ENCODE measurements at regions not wholly inside any gene's neighbourhood (a gene's known extent, or its start where the extent isn't known, plus 50 kb on each side); places are given as distances from the start of the nearest gene placed in this dataset.

DNA sequence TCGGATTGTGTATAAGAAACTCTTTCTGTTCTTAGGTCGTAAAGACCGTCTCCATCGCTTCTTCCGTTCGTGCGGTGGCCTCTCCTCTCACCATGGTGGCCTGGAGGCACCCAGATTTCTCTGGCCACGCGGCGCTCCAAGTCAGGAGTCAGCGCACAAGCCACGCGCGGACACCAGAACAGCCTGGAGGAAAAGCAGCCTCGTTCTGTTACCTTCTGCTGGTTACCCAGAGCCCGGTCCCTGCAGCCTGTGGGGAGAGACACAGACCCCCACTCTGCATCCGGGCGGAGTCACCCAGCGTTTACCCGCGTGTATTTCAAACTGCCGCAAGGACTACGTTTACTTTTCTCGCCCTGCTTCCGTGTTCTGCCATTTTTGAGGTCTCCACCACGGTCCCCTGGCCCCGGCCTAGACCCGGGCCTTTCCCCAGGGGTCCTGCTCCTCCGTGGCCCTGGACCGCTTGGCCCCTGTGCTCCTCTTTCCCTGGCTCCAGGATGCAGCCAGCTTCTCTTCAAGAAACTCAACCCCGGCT, 776.1 kb downstream of the BRD1 start:
- H3K4me3 ChIP-seq (replicated peaks; ENCODE audit: low read depth, low read length) = no peak overlapping the region
- no peaks in the 10 kb centered on the region for H3K36me3 ChIP-seq (ENCODE audit: control insufficient read depth, insufficient read depth, low read length)
- DNase-seq (ENCODE audit: extremely low read depth, insufficient read length) = no peak
- H3K27me3 ChIP-seq (replicated peaks; ENCODE audit: control insufficient read depth, insufficient read depth, low read length) = no peaks in the 10 kb centered on the region
- TF ChIP-seq, protein P1, sequence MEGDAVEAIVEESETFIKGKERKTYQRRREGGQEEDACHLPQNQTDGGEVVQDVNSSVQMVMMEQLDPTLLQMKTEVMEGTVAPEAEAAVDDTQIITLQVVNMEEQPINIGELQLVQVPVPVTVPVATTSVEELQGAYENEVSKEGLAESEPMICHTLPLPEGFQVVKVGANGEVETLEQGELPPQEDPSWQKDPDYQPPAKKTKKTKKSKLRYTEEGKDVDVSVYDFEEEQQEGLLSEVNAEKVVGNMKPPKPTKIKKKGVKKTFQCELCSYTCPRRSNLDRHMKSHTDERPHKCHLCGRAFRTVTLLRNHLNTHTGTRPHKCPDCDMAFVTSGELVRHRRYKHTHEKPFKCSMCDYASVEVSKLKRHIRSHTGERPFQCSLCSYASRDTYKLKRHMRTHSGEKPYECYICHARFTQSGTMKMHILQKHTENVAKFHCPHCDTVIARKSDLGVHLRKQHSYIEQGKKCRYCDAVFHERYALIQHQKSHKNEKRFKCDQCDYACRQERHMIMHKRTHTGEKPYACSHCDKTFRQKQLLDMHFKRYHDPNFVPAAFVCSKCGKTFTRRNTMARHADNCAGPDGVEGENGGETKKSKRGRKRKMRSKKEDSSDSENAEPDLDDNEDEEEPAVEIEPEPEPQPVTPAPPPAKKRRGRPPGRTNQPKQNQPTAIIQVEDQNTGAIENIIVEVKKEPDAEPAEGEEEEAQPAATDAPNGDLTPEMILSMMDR (IDR thresholded peaks at IDR 0.05; ENCODE audit: insufficient read depth, low read length, poor library complexity, severe bottlenecking) = no peak

DNA sequence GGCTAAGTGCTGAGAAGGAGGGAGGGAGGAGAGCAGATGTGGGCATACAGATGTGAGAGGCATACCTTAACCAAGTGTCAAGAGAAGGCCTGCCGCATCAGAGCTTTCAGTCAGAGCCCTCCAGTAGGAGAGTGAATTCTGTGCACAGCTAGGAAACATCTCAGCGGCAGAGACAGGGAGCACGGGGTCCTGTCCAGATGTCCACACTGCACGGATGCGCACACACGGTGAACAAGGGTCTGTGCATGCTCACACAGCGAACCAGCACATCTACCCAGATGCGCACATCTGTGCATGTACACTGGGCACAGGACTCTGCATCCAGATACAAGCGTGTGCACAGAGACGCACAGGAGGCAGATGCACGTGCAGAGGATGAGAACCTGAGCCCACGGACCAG, 778.0 kb downstream of the BRD1 start:
- Histone ChIP-seq H3K27me3 (replicated peaks; ENCODE audit: control insufficient read depth, insufficient read depth, low read length) (no peaks in the 10 kb centered on the region), H3K4me3 (replicated peaks; ENCODE audit: low read depth, low read length) (no peak overlapping the region), H3K36me3 (ENCODE audit: control insufficient read depth, insufficient read depth, low read length) (no peaks in the 10 kb centered on the region)
- TF ChIP-seq, protein P1 (IDR thresholded peaks at IDR 0.05; ENCODE audit: insufficient read depth, low read length, poor library complexity, severe bottlenecking) = no peak
- no peak for DNase-seq (ENCODE audit: extremely low read depth, insufficient read length)

DNA sequence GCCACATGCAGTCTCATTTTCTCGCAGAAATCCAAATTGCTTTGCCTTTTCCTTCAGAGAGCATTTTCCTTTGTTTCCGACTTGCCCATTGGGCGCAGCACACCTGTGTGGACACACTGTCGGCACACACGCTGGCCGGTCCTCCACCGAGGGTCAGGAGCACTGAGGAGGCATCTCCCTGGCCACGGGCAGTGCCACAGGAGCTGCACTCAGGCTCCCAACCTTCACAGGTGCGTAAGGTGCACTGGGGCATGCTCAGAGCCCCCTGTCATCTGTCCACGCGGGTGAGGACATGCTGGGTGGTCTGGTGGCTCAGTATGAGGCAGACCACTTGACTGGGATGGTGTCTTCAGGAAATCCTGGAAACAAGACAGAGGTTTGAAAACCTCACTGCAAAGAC, 779.1 kb downstream of the BRD1 start:
- TF ChIP-seq, protein P1 (IDR thresholded peaks at IDR 0.05; ENCODE audit: insufficient read depth, low read length, poor library complexity, severe bottlenecking) = no peak
- Histone ChIP-seq H3K27me3 (replicated peaks; ENCODE audit: control insufficient read depth, insufficient read depth, low read length) (no peaks in the 10 kb centered on the region), H3K4me3 (replicated peaks; ENCODE audit: low read depth, low read length) (no peak overlapping the region), H3K36me3 (ENCODE audit: control insufficient read depth, insufficient read depth, low read length) (no peaks in the 10 kb centered on the region)
- no peak for DNase-seq (ENCODE audit: extremely low read depth, insufficient read length)

DNA sequence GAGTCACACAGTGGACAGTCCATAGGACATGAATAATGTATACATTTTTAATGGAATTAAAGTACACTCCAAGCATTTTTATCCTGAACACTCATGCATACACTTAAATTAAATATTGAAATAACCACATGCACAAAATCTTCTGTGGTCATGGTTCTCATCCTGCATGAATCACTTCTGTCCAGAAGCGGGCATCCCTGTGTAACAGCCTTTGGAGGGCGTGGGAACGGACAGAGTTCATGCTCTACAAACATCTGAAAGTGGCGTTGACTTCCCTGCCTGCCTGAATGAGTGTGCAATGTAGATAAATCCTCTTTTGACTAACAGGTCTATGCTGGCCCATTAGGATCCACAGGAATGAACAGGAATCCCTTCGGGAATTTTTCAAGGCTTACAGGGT, 780.2 kb downstream of the BRD1 start:
- Histone ChIP-seq H3K4me3 (replicated peaks; ENCODE audit: low read depth, low read length) (no peak overlapping the region), H3K36me3 (ENCODE audit: control insufficient read depth, insufficient read depth, low read length) (no peaks in the 10 kb centered on the region), H3K27me3 (replicated peaks; ENCODE audit: control insufficient read depth, insufficient read depth, low read length) (no peaks in the 10 kb centered on the region)
- DNase-seq (ENCODE audit: extremely low read depth, insufficient read length) = no peak
- TF ChIP-seq, protein P1 (IDR thresholded peaks at IDR 0.05; ENCODE audit: insufficient read depth, low read length, poor library complexity, severe bottlenecking) = no peak

DNA sequence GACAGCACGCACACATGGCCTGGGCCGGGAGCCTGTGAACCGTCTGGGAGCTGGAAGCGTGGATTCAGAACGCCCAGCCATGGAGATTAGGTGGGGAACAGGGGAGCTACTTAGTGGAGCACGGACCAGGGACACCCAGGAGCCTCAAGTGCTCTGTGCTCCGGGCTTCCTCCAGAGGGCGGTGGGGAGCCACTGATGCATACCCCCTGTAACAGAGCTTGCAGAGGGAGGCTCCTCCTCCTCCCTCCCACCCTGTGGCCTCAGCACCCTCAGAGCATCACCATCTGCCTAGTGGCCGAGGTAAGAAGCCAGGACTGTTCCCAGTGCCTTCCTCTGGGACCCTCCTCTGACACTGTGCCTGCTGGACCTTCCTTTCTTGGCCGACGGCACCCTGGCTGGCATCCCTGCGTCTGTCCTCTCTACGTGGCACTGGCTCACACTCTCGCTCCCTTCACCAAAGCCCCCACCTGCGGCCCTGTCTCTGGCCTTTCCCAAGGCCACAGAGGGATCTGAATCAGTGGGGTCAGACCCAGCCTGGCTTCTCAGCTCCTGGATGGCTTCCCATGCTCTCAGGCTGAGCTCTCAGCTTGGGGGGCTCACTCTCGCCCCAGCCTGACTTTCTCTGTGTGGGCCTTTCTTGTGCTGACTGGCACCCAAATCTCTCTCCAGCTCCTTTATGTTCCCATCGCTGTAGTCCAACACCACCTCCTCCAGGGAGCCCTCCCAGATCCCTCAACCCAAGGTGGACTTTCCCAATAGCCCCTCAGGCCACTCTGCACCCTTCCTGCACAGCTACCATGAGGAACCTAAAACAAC, 780.9 kb downstream of the BRD1 start:
- H3K36me3 ChIP-seq (ENCODE audit: control insufficient read depth, insufficient read depth, low read length) = no peaks in the 10 kb centered on the region
- H3K27me3 ChIP-seq (replicated peaks; ENCODE audit: control insufficient read depth, insufficient read depth, low read length) = no peaks in the 10 kb centered on the region
- no peak for DNase-seq (ENCODE audit: extremely low read depth, insufficient read length)
- TF ChIP-seq, protein P1 (IDR thresholded peaks at IDR 0.05; ENCODE audit: insufficient read depth, low read length, poor library complexity, severe bottlenecking) = no peak
- no peak overlapping the region for H3K4me3 ChIP-seq (replicated peaks; ENCODE audit: low read depth, low read length)
